Aorta (tissue), 5 donors: ENCODE measurements at regions not wholly inside any gene's neighbourhood (a gene's known extent, or its start where the extent isn't known, plus 50 kb on each side); places are given as distances from the start of the nearest gene placed in this dataset.

ENCODE experiments used
- ATAC-seq: fragments of 200-7000 bp; cut with Tn5 transposase; one replicate; pipeline ENCODE4 v1.9.1; 2022; ENCODE audit warnings: moderate library complexity; ENCODE audit not compliant: low FRiP score
- DNase-seq, 2 donors: peaks; one replicate each; pipeline ENCODE4 v3.0.0-alpha.2; 2020
- H3K27ac ChIP-seq, 2 donors: one replicate each; pipeline ENCODE4 v1.5.1; 2013; ENCODE audit warnings: low read length in 2 of 2, mild to moderate bottlenecking in 2 of 2, moderate library complexity in 2 of 2, control low read depth in 1 of 2, inconsistent platforms in 1 of 2, low read depth in 1 of 2
- H3K27me3 ChIP-seq, 2 donors: one replicate each; pipeline ENCODE4 v1.6.1; 2013; ENCODE audit warnings: control low read depth in 1 of 2, low read length in 1 of 2, mild to moderate bottlenecking in 1 of 2, moderate library complexity in 1 of 2; ENCODE audit not compliant: insufficient read depth in 2 of 2, control insufficient read depth in 1 of 2
- H3K36me3 ChIP-seq, 2 donors: one replicate each; pipeline ENCODE4 v1.6.1; 2013; ENCODE audit warnings: control low read depth in 1 of 2, low read length in 1 of 2, mild to moderate bottlenecking in 1 of 2; ENCODE audit not compliant: insufficient read depth in 2 of 2, control insufficient read depth in 1 of 2
- H3K4me1 ChIP-seq, 2 donors: one replicate each; pipeline ENCODE4 v1.6.1; 2013; ENCODE audit warnings: low read length in 2 of 2, control low read depth in 1 of 2, mild to moderate bottlenecking in 1 of 2, moderate library complexity in 1 of 2; ENCODE audit not compliant: insufficient read depth in 2 of 2, control insufficient read depth in 1 of 2
- H3K4me3 ChIP-seq, 2 donors: one replicate each; pipeline ENCODE4 v1.5.1; 2013; ENCODE audit warnings: low read length in 2 of 2, control low read depth in 1 of 2, mild to moderate bottlenecking in 1 of 2
- H3K9me3 ChIP-seq: one replicate; pipeline ENCODE4 v1.6.1; 2013; ENCODE audit warnings: mild to moderate bottlenecking, low read length; ENCODE audit not compliant: control insufficient read depth
- WGBS, 2 donors: extraction: QIAGEN DNeasy Blood & Tissue Kit; methylation state at CpG; one replicate each; pipeline ENCODE4 v1.1.7; 2013; 5-methylcytosine and 5-hydroxymethylcytosine counted together
- intact Hi-C, 2 donors: fragments of 100-400 bp; cut with DNase I; formaldehyde crosslinking; loops; one replicate each; pipeline versions ENCODE4 v1.14.2 to v1.15.0; 2022
- donor health status: healthy with polysubstance abuse.
- donor health status: Bipolar disorder and iron deficiency.
- donor health status: DM: no; HTN: no; CAD: no.
- donor health status: DM: no; HTN: no; CAD: no.
- donor health status: DM: yes; HTN: yes; CAD: no.

- DNase-seq = no peak
- Histone ChIP-seq H3K27me3 (no peaks in the 10 kb centered on the region), H3K4me1 (peaks cover 0 to 12% of the 10 kb centered on the region in 2 donors), H3K9me3 (no peaks in the 10 kb centered on the region), H3K4me3 (no peak overlapping the region), H3K36me3 (no peaks in the 10 kb centered on the region), H3K27ac (peak overlapping the region; percentile 88 to 92)
- intact Hi-C loops = no loop called here
- WGBS, 2 donors = 3 to 7% methylated on average over 2 of the region's 2 CpGs
- ATAC-seq = no peak
These were observed 59.5 kb upstream of the HECTD2 start for GRCh38 chr10:91350651-91351081.

- no peak for ATAC-seq
- WGBS, 2 donors = 97% methylated on average over 1 of the region's 1 CpG
- intact Hi-C loops = no loop called here
- no peak overlapping the region for H3K27ac ChIP-seq
- no peaks in the 10 kb centered on the region for H3K36me3 ChIP-seq
- H3K4me1 ChIP-seq = peaks cover 0 to 12% of the 10 kb centered on the region in 2 donors
- H3K27me3 ChIP-seq = no peaks in the 10 kb centered on the region
- no peaks in the 10 kb centered on the region for H3K9me3 ChIP-seq
- DNase-seq = no peak
- H3K4me3 ChIP-seq = no peak overlapping the region
These were observed 57.4 kb upstream of the HECTD2 start for GRCh38 chr10:91352760-91353159.

- Histone ChIP-seq H3K4me3 (no peak overlapping the region), H3K9me3 (no peaks in the 10 kb centered on the region), H3K4me1 (peaks cover 0 to 7% of the 10 kb centered on the region in 2 donors), H3K27me3 (no peaks in the 10 kb centered on the region), H3K27ac (no peak overlapping the region), H3K36me3 (no peaks in the 10 kb centered on the region)
- ATAC-seq = no peak
- WGBS, 2 donors = 85 to 88% methylated on average over 4 of the region's 4 CpGs
- no peak for DNase-seq
- intact Hi-C loops = no loop called here
These were observed 55.7 kb upstream of the HECTD2 start for GRCh38 chr10:91354166-91355075.

GRCh38 chr10:91355998-91356397 lies 54.1 kb upstream of the HECTD2 start:
- H3K9me3 ChIP-seq = no peaks in the 10 kb centered on the region
- no peak overlapping the region for H3K4me3 ChIP-seq
- H3K4me1 ChIP-seq = no peaks in the 10 kb centered on the region
- H3K27ac ChIP-seq = no peak overlapping the region
- no peak for ATAC-seq
- H3K36me3 ChIP-seq = no peaks in the 10 kb centered on the region
- DNase-seq = no peak
- no peaks in the 10 kb centered on the region for H3K27me3 ChIP-seq
- intact Hi-C loops = no loop called here
- 96 to 97% methylated on average over 3 of the region's 3 CpGs for WGBS, 2 donors

GRCh38 chr10:91357497-91357896 lies 52.6 kb upstream of the HECTD2 start:
- H3K4me1 ChIP-seq = no peaks in the 10 kb centered on the region
- H3K9me3 ChIP-seq = no peaks in the 10 kb centered on the region
- intact Hi-C loops = no loop called here
- H3K4me3 ChIP-seq = no peak overlapping the region
- no peak overlapping the region for H3K27ac ChIP-seq
- H3K36me3 ChIP-seq = no peaks in the 10 kb centered on the region
- no peak for DNase-seq
- ATAC-seq = no peak
- H3K27me3 ChIP-seq = no peaks in the 10 kb centered on the region
- whole genome bisulfite sequencing, 2 donors = 73 to 79% methylated on average over 3 of the region's 3 CpGs
